Left lung (tissue), 4 donors: ENCODE measurements at regions not wholly inside any gene's neighbourhood (a gene's known extent, or its start where the extent isn't known, plus 50 kb on each side); places are given as distances from the start of the nearest gene placed in this dataset.

Source experiments
- ATAC-seq: fragments of 200-7000 bp; cut with Tn5 transposase; one replicate; pipeline ENCODE4 v1.9.1; 2020; ENCODE audit warnings: moderate library complexity
- DNase-seq, 4 donors: peaks; one replicate each; pipeline ENCODE4 v3.0.0-alpha.2; 2013 to 2020
- H3K27ac ChIP-seq, 2 donors: fragments of 200-600 bp; sonication (generic) in 1 of 2; one replicate each; pipeline versions ENCODE4 v1.5.0 to v1.8.0; 2020 to 2021
- H3K27me3 ChIP-seq, 2 donors: fragments of 200-600 bp; sonication (generic) in 1 of 2; one replicate each; pipeline versions ENCODE4 v1.5.0 to v1.8.0; 2020 to 2021
- H3K36me3 ChIP-seq, 2 donors: fragments of 200-600 bp; sonication (generic) in 1 of 2; one replicate each; pipeline versions ENCODE4 v1.5.0 to v1.8.0; 2020 to 2021
- H3K4me1 ChIP-seq, 2 donors: fragments of 200-600 bp; one replicate each; pipeline ENCODE4 v1.8.0; 2021
- H3K4me3 ChIP-seq, 2 donors: fragments of 200-600 bp; sonication (generic) in 1 of 2; one replicate each; pipeline versions ENCODE4 v1.5.0 to v1.8.0; 2020 to 2021; ENCODE audit warnings: mild to moderate bottlenecking in 1 of 2
- H3K9me3 ChIP-seq, 2 donors: fragments of 200-600 bp; sonication (generic) in 1 of 2; one replicate each; pipeline versions ENCODE4 v1.5.0 to v1.8.0; 2020 to 2021
- CTCF ChIP-seq, 2 donors: fragments of 200-600 bp; sonication (generic) in 1 of 2; IDR thresholded peaks; one replicate each; pipeline versions ENCODE4 v1.5.0 to v1.8.0; 2021; ENCODE audit warnings: antibody characterized with exemption in 2 of 2
- intact Hi-C, 2 donors: fragments of 100-400 bp; cut with DNase I; formaldehyde crosslinking; loops; one replicate each; pipeline versions ENCODE4 v1.11.2 to v1.14.2; 2022
- donor health status: DM: no; HTN: yes; CAD: no.
- donor health status: DM: no; HTN: no; CAD: no.

GRCh38 chr5:34600118-34600493 is 56.0 kb upstream of the RAI14 start:
- H3K4me3 ChIP-seq: no peak overlapping the region
- H3K27ac ChIP-seq: no peak overlapping the region
- ATAC-seq: no peak
- TF ChIP-seq CTCF (IDR thresholded peaks at IDR 0.05): no peak
- peaks cover 0 to 6% of the 10 kb centered on the region in 2 donors for H3K4me1 ChIP-seq
- H3K9me3 ChIP-seq: no peaks in the 10 kb centered on the region
- intact Hi-C loops: no loop called here
- no peaks in the 10 kb centered on the region for H3K36me3 ChIP-seq
- H3K27me3 ChIP-seq: no peaks in the 10 kb centered on the region
- DNase-seq: no peak

- Histone ChIP-seq H3K4me3 (no peak overlapping the region), H3K27me3 (no peaks in the 10 kb centered on the region), H3K4me1 (peaks cover 2% of the 10 kb centered on the region in 2 donors), H3K36me3 (no peaks in the 10 kb centered on the region), H3K27ac (no peak overlapping the region), H3K9me3 (no peaks in the 10 kb centered on the region)
- ATAC-seq: no peak
- DNase-seq: no peak
- TF ChIP-seq CTCF (IDR thresholded peaks at IDR 0.05): no peak
- intact Hi-C loops: no loop called here
Measured at GRCh38 chr5:34603378-34603777, 52.8 kb upstream of the RAI14 start.

GRCh38 chr5:34604119-34604675 is 51.9 kb upstream of the RAI14 start:
- TF ChIP-seq CTCF (IDR thresholded peaks at IDR 0.05): no peak

GRCh38 chr5:34606101-34606500 is 50.0 kb upstream of the RAI14 start:
- intact Hi-C loops: no loop called here
- Histone ChIP-seq H3K27ac (no peak overlapping the region), H3K9me3 (no peaks in the 10 kb centered on the region), H3K4me1 (peaks cover 17 to 20% of the 10 kb centered on the region in 2 donors), H3K27me3 (no peaks in the 10 kb centered on the region), H3K4me3 (no peak overlapping the region), H3K36me3 (no peaks in the 10 kb centered on the region)
- TF ChIP-seq CTCF (IDR thresholded peaks at IDR 0.05): no peak
- ATAC-seq: no peak
- DNase-seq: no peak

More at GRCh38 chr5:34604119-34604675, 51.9 kb upstream of the RAI14 start:
- intact Hi-C loops: no loop called here
- no peak overlapping the region for H3K27ac ChIP-seq
- peaks cover 10% of the 10 kb centered on the region in 2 donors for H3K4me1 ChIP-seq
- no peak overlapping the region for H3K4me3 ChIP-seq
- ATAC-seq (no peak), DNase-seq (no peak)
- no peaks in the 10 kb centered on the region for H3K9me3 ChIP-seq
- no peaks in the 10 kb centered on the region for H3K27me3 ChIP-seq
- no peaks in the 10 kb centered on the region for H3K36me3 ChIP-seq
